ENCODE measurements at regions not wholly inside any gene's neighbourhood (a gene's known extent, or its start where the extent isn't known, plus 50 kb on each side); places are given as distances from the start of the nearest gene placed in this dataset.

GRCh38 chr18:30175061-30175574 lies 867.4 kb downstream of the DSC3 start:
- no peak overlapping the region for H3K27ac ChIP-seq (ENCODE audit: insufficient read length, low read depth, low read length)
- TF ChIP-seq, protein P1, sequence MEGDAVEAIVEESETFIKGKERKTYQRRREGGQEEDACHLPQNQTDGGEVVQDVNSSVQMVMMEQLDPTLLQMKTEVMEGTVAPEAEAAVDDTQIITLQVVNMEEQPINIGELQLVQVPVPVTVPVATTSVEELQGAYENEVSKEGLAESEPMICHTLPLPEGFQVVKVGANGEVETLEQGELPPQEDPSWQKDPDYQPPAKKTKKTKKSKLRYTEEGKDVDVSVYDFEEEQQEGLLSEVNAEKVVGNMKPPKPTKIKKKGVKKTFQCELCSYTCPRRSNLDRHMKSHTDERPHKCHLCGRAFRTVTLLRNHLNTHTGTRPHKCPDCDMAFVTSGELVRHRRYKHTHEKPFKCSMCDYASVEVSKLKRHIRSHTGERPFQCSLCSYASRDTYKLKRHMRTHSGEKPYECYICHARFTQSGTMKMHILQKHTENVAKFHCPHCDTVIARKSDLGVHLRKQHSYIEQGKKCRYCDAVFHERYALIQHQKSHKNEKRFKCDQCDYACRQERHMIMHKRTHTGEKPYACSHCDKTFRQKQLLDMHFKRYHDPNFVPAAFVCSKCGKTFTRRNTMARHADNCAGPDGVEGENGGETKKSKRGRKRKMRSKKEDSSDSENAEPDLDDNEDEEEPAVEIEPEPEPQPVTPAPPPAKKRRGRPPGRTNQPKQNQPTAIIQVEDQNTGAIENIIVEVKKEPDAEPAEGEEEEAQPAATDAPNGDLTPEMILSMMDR (conservative IDR thresholded peaks at IDR 0.05), result no peak
- no peak overlapping the region for H4K5ac ChIP-seq (ENCODE audit: insufficient read length, low read depth, low read length)
- H2BK120ac ChIP-seq (ENCODE audit: low read depth, low read length, poor library complexity, severe bottlenecking), result no peak overlapping the region
- no peak overlapping the region for H4K91ac ChIP-seq (ENCODE audit: insufficient read length, low read depth, low read length)
- no peak overlapping the region for H3K23ac ChIP-seq (ENCODE audit: insufficient read length, low read depth, low read length)
- no peaks in the 10 kb centered on the region for H3K4me1 ChIP-seq (ENCODE audit: insufficient read depth, low read length)
- no peaks in the 10 kb centered on the region for H3K27me3 Mint-ChIP-seq (ENCODE audit: low read depth)
- H2BK20ac ChIP-seq (ENCODE audit: low read depth, low read length, poor library complexity, severe bottlenecking), result no peak overlapping the region
- no peak overlapping the region for H4K8ac ChIP-seq (replicated peaks; ENCODE audit: insufficient read length, low read depth, low read length)
- peaks cover 4 to 5% of the 10 kb centered on the region in 2 experiments; a peak in 4 of 5 replicates for H3K9me3 Mint-ChIP-seq
- no peak overlapping the region for H3K4me2 ChIP-seq (ENCODE audit: insufficient read depth, insufficient read length, low read length)
- H2AK5ac ChIP-seq (ENCODE audit: insufficient read length, low read length), result no peak overlapping the region
- no peak overlapping the region for H2BK5ac ChIP-seq (ENCODE audit: insufficient read length, low read length)
- WGBS (ENCODE audit: extremely low coverage, insufficient read length, low lambda C conversion rate), result no CpG with 5 or more reads among the region's 52 CpGs
- no peak overlapping the region for H3K56ac ChIP-seq (ENCODE audit: insufficient read length, low read depth, low read length)
- H2AFZ ChIP-seq (ENCODE audit: low read length), result no peak overlapping the region
- H3K23me2 ChIP-seq (ENCODE audit: insufficient read length, low read depth, low read length, poor library complexity, severe bottlenecking), result no peaks in the 10 kb centered on the region
- no peaks in the 10 kb centered on the region for H3K79me1 ChIP-seq (ENCODE audit: insufficient read depth, low read depth, low read length, poor library complexity, severe bottlenecking)
- H3K14ac ChIP-seq (ENCODE audit: insufficient read depth, low read length), result no peak overlapping the region
- H3K9me3 ChIP-seq (ENCODE audit: control insufficient read depth, low read depth, low read length), result no peaks in the 10 kb centered on the region
- H4K20me1 ChIP-seq (ENCODE audit: control insufficient read depth, insufficient read depth, insufficient read length), result no peaks in the 10 kb centered on the region
- H3T11ph ChIP-seq (ENCODE audit: low read length), result no peak overlapping the region
- H3K36me3 Mint-ChIP-seq (ENCODE audit: insufficient read depth in 1 of 3, low read depth in 3 of 3), result peaks cover 0 to 6% (median 0%) of the 10 kb centered on the region in 3 experiments; a peak in 2 of 7 replicates
- H3K4me3 Mint-ChIP-seq, result no peak overlapping the region
- no peak overlapping the region for H3K4ac ChIP-seq (ENCODE audit: low read depth, low read length)
- no peak overlapping the region for H2BK15ac ChIP-seq (ENCODE audit: low read depth, low read length)
- no peak for DNase-seq
- H3K27ac Mint-ChIP-seq, result no peak overlapping the region
- no peak overlapping the region for H2BK12ac ChIP-seq (ENCODE audit: insufficient read length, low read depth, low read length)
- H3K27me3 ChIP-seq (ENCODE audit: insufficient read depth, low read length), result no peaks in the 10 kb centered on the region
- H3K9ac ChIP-seq (ENCODE audit: extremely low read depth, insufficient read length, low read length), result no peak overlapping the region
- H3K4me1 Mint-ChIP-seq, result no peaks in the 10 kb centered on the region
- H3K18ac ChIP-seq (ENCODE audit: insufficient read length, low read depth, low read length), result no peak overlapping the region
- H3K79me2 ChIP-seq (ENCODE audit: insufficient read depth, low read length), result no peaks in the 10 kb centered on the region
